BLaER1 (cell line): ENCODE measurements at regions not wholly inside any gene's neighbourhood (a gene's known extent, or its start where the extent isn't known, plus 50 kb on each side); places are given as distances from the start of the nearest gene placed in this dataset.

ENCODE experiments used
- H3K27ac ChIP-seq: shearing (Covaris generic); formaldehyde crosslinking; 2 replicates; pipeline ENCODE4 v1.8.1; 2022
- H3K27me3 ChIP-seq: shearing (Covaris generic); formaldehyde crosslinking; 2 replicates; pipeline ENCODE4 v1.8.1; 2022
- H3K36me3 ChIP-seq: shearing (Covaris generic); formaldehyde crosslinking; 2 replicates; pipeline ENCODE4 v1.8.1; 2022
- H3K4me1 ChIP-seq: shearing (Covaris generic); formaldehyde crosslinking; 2 replicates; pipeline ENCODE4 v1.8.1; 2022
- H3K4me2 ChIP-seq: shearing (Covaris generic); formaldehyde crosslinking; 2 replicates; pipeline ENCODE4 v1.8.1; 2022
- H3K4me3 ChIP-seq: shearing (Covaris generic); formaldehyde crosslinking; 2 replicates; pipeline ENCODE4 v1.8.1; 2022
- H3K9ac ChIP-seq: shearing (Covaris generic); formaldehyde crosslinking; 2 replicates; pipeline ENCODE4 v1.8.1; 2022
- H3K9me3 ChIP-seq: shearing (Covaris generic); formaldehyde crosslinking; 2 replicates; pipeline ENCODE4 v1.8.1; 2022
- H4K20me1 ChIP-seq: shearing (Covaris generic); formaldehyde crosslinking; 2 replicates; pipeline ENCODE4 v1.8.1; 2022
- Cebpa-rat ChIP-seq: shearing (Covaris generic); IDR thresholded peaks from 2 replicates; pipeline ENCODE4 v1.8.1; 2022

- no peaks in the 10 kb centered on the region for H4K20me1 ChIP-seq
- H3K4me2 ChIP-seq: no peak overlapping the region
- no peak overlapping the region for H3K4me3 ChIP-seq
- H3K4me1 ChIP-seq: peaks cover 57% of the 10 kb centered on the region
- H3K9me3 ChIP-seq: no peaks in the 10 kb centered on the region
- H3K27ac ChIP-seq: no peak overlapping the region
- TF ChIP-seq Cebpa-rat: no peak
- no peaks in the 10 kb centered on the region for H3K36me3 ChIP-seq
- H3K9ac ChIP-seq: no peak overlapping the region
- H3K27me3 ChIP-seq: no peaks in the 10 kb centered on the region
Measured at GRCh38 chr17:73765824-73766563, 121.7 kb upstream of the SDK2 start.

GRCh38 chr17:73767696-73768095 is 123.5 kb upstream of the SDK2 start:
- no peak for TF ChIP-seq Cebpa-rat
- Histone ChIP-seq H3K4me3 (no peak overlapping the region), H4K20me1 (no peaks in the 10 kb centered on the region), H3K27ac (no peak overlapping the region), H3K4me2 (peak overlapping the region; percentile 51), H3K36me3 (no peaks in the 10 kb centered on the region), H3K27me3 (no peaks in the 10 kb centered on the region), H3K4me1 (peaks cover 54% of the 10 kb centered on the region), H3K9ac (no peak overlapping the region), H3K9me3 (no peaks in the 10 kb centered on the region)

GRCh38 chr17:73768691-73769090 is 124.4 kb upstream of the SDK2 start:
- no peak overlapping the region for H3K4me3 ChIP-seq
- TF ChIP-seq Cebpa-rat: no peak
- H3K36me3 ChIP-seq: no peaks in the 10 kb centered on the region
- no peaks in the 10 kb centered on the region for H3K27me3 ChIP-seq
- no peak overlapping the region for H3K4me2 ChIP-seq
- no peaks in the 10 kb centered on the region for H3K9me3 ChIP-seq
- H3K9ac ChIP-seq: no peak overlapping the region
- peaks cover 57% of the 10 kb centered on the region for H3K4me1 ChIP-seq
- H3K27ac ChIP-seq: no peak overlapping the region
- no peaks in the 10 kb centered on the region for H4K20me1 ChIP-seq

- Histone ChIP-seq H3K4me2 (peak overlapping the region; percentile 69; the same call in 1 of the 2 replicates), H3K4me3 (no peak overlapping the region), H3K27me3 (no peaks in the 10 kb centered on the region), H3K36me3 (no peaks in the 10 kb centered on the region), H3K4me1 (peaks cover 59% of the 10 kb centered on the region), H3K9ac (no peak overlapping the region), H3K9me3 (no peaks in the 10 kb centered on the region), H4K20me1 (no peaks in the 10 kb centered on the region), H3K27ac (no peak overlapping the region)
- TF ChIP-seq Cebpa-rat: no peak
Measured at GRCh38 chr17:73769479-73769878, 125.2 kb upstream of the SDK2 start.

GRCh38 chr17:73770115-73770848 is 126.0 kb upstream of the SDK2 start:
- 0 out of 2 replicates have a peak overlapping the region, but pooled peaks have one; percentile 0 for H3K9ac ChIP-seq
- peaks cover 59% of the 10 kb centered on the region for H3K4me1 ChIP-seq
- no peak for TF ChIP-seq Cebpa-rat
- no peak overlapping the region for H3K4me3 ChIP-seq
- H3K27ac ChIP-seq: no peak overlapping the region
- H3K27me3 ChIP-seq: no peaks in the 10 kb centered on the region
- H3K4me2 ChIP-seq: peak overlapping the region; percentile 69
- no peaks in the 10 kb centered on the region for H3K36me3 ChIP-seq
- no peaks in the 10 kb centered on the region for H4K20me1 ChIP-seq
- H3K9me3 ChIP-seq: no peaks in the 10 kb centered on the region

- no peaks in the 10 kb centered on the region for H4K20me1 ChIP-seq
- H3K4me3 ChIP-seq: no peak overlapping the region
- H3K36me3 ChIP-seq: no peaks in the 10 kb centered on the region
- no peak for TF ChIP-seq Cebpa-rat
- H3K27me3 ChIP-seq: no peaks in the 10 kb centered on the region
- no peaks in the 10 kb centered on the region for H3K9me3 ChIP-seq
- H3K9ac ChIP-seq: 0 out of 2 replicates have a peak overlapping the region, but pooled peaks have one; percentile 0
- H3K4me2 ChIP-seq: peak overlapping the region; percentile 69
- no peak overlapping the region for H3K27ac ChIP-seq
- H3K4me1 ChIP-seq: peaks cover 59% of the 10 kb centered on the region
Measured at GRCh38 chr17:73770849-73771229, 126.6 kb upstream of the SDK2 start.

GRCh38 chr17:73772107-73772705 is 128.0 kb upstream of the SDK2 start:
- Histone ChIP-seq H3K9ac (no peak overlapping the region), H3K36me3 (no peaks in the 10 kb centered on the region), H3K9me3 (no peaks in the 10 kb centered on the region), H3K4me3 (no peak overlapping the region), H4K20me1 (no peaks in the 10 kb centered on the region), H3K4me1 (peaks cover 52% of the 10 kb centered on the region), H3K27me3 (no peaks in the 10 kb centered on the region), H3K4me2 (peak overlapping the region; percentile 37; the same call in 1 of the 2 replicates), H3K27ac (no peak overlapping the region)
- no peak for TF ChIP-seq Cebpa-rat

- no peak overlapping the region for H3K9ac ChIP-seq
- no peaks in the 10 kb centered on the region for H3K36me3 ChIP-seq
- H3K4me1 ChIP-seq: peaks cover 40% of the 10 kb centered on the region
- H3K9me3 ChIP-seq: no peaks in the 10 kb centered on the region
- H3K27ac ChIP-seq: no peak overlapping the region
- TF ChIP-seq Cebpa-rat: no peak
- H4K20me1 ChIP-seq: no peaks in the 10 kb centered on the region
- peak overlapping the region; percentile 37 for H3K4me2 ChIP-seq
- no peak overlapping the region for H3K4me3 ChIP-seq
- no peaks in the 10 kb centered on the region for H3K27me3 ChIP-seq
Measured at GRCh38 chr17:73773702-73774101, 129.5 kb upstream of the SDK2 start.

GRCh38 chr17:73774852-73775251 is 130.6 kb upstream of the SDK2 start:
- no peaks in the 10 kb centered on the region for H4K20me1 ChIP-seq
- H3K36me3 ChIP-seq: no peaks in the 10 kb centered on the region
- H3K27me3 ChIP-seq: no peaks in the 10 kb centered on the region
- no peak overlapping the region for H3K9ac ChIP-seq
- no peak overlapping the region for H3K4me3 ChIP-seq
- H3K4me2 ChIP-seq: no peak overlapping the region
- peaks cover 37% of the 10 kb centered on the region for H3K4me1 ChIP-seq
- no peak for TF ChIP-seq Cebpa-rat
- no peak overlapping the region for H3K27ac ChIP-seq
- H3K9me3 ChIP-seq: no peaks in the 10 kb centered on the region
